GM10248 (cell line): ENCODE measurements at regions not wholly inside any gene's neighbourhood (a gene's known extent, or its start where the extent isn't known, plus 50 kb on each side); places are given as distances from the start of the nearest gene placed in this dataset.

Source experiments
- CTCF ChIA-PET: fragments of 300-600 bp; sonication (Branson Sonifier 250); formaldehyde crosslinking; extraction: SDS; loops from one replicate; lab custom pipeline; 2021; ENCODE audit warnings: antibody characterized with exemption; lab: Yijun Ruan, JAX
- POLR2A ChIA-PET: fragments of 350-650 bp; sonication (Branson Sonifier 250); formaldehyde crosslinking; extraction: SDS; loops from one replicate; lab custom pipeline; 2020; ENCODE audit warnings: antibody characterized with exemption; lab: Yijun Ruan, JAX
- DNase-seq: peaks from one replicate; pipeline ENCODE4 v3.0.0; 2012; ENCODE audit errors: extremely low spot score
- CTCF ChIP-seq: IDR thresholded peaks from 2 replicates; pipeline ENCODE4 v1.5.1; 2012; ENCODE audit warnings: mild to moderate bottlenecking, low read depth; ENCODE audit errors: extremely low read depth, missing control alignments, control extremely low read depth

DNA sequence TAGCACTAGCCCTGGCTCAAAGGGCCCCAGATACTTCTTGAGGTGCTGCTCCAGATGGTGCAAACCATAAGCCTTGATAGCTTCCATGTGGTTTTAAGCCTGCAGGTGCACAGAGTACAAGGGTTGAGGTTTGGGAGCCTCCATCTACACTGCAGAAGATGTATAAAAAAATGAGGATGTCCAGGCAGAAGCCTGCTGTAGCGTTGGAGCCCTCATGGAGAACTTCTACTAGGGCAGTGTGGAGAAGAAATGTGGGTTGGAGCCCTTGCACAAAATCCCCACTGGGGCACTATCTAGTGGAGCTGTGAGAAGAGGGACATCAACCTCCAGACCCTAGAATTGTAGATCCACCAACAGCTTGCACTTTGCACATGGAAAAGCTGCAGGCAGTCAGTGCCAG is 231.9 kb downstream of the CHIC2 start:
- no peak for TF ChIP-seq CTCF
- ChIA-PET CTCF (no interaction called here), POLR2A (no interaction called here)
- DNase-seq, result no peak

GRCh38 chr4:53830511-53830910 is 233.9 kb downstream of the CHIC2 start:
- ChIA-PET POLR2A (no interaction called here), CTCF (interaction anchor here (1.1 to 1.2 kb wide), 2 partner anchors 10 to 16 kb away, joined by 3 read pairs; no protein-coding TSS in a partner anchor)
- no peak for TF ChIP-seq CTCF
- DNase-seq, result no peak

DNA sequence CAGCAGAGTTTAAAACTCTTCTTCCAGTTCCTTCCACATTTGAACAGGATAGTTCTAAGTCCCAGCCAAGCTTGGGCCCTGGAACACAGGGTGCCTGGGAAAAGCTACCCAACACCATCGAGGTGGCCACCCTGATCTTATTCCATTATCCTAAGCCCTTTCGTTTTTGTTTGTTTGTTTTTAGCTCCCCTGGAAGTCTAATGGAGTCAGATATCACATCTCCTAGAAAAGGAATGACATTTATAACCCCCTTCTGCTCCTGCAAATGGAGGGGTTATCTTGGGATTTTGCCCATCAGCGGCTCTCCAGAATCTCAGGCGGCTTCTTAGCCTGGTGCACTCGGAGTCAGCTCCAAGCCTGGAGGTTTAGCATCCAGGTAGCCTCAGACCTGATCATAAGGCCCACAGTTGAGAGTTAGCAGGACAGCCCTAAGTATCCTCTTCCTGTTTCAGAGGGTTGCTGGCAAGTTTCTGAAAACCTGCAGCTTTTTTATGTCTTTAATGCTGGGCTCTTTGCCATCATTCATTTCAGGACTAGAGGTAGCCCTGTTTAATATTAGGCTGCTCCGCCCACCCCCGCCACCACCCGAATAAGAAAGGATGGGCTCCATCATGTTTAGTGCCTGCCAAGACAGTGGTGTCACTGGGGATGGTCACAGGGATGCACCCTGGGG is 230.0 kb upstream of the LNX1 start:
- CTCF ChIA-PET, result interaction anchor here (1.0 to 1.2 kb wide), 2 partner anchors 17 to 413 kb away, joined by 3 read pairs; no protein-coding TSS in a partner anchor
- TF ChIP-seq CTCF, result no peak
- POLR2A ChIA-PET, result interaction anchor here (0.5 kb wide), 1 partner anchor 47 kb away, joined by 3 read pairs; no protein-coding TSS in a partner anchor
- no peak for DNase-seq

DNA sequence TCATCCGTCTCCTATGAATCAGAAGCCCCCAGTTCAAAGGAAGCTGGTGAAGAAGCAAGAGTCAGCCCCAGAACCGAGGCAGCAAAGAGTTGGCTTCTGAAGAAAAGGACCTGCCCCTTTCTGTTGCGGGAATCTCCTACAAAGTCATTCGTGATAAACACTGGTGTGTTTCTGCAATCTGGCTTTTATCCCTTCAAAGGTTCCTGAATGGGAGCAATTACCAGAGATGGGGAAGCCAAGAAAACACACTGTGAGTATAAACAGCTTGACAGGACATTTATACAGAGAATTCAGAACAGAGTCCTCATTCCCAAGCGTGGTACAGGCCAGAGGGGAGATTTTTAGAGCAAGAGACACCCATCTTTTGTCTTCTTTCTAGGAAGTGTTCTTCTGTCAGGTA is 226.8 kb upstream of the LNX1 start:
- ChIA-PET CTCF (interaction anchor here (1.2 kb wide), 1 partner anchor 416 kb away, joined by 3 read pairs; no protein-coding TSS in a partner anchor), POLR2A (no interaction called here)
- TF ChIP-seq CTCF, result no peak
- no peak for DNase-seq

- CTCF ChIA-PET, result no interaction called here
- DNase-seq, result no peak
- POLR2A ChIA-PET, result no interaction called here
- TF ChIP-seq CTCF, result no peak
These were observed 225.3 kb upstream of the LNX1 start for GRCh38 chr4:53816561-53816960.

GRCh38 chr4:53815281-53815680 is 224.0 kb upstream of the LNX1 start:
- POLR2A ChIA-PET, result no interaction called here
- no peak for DNase-seq
- no peak for TF ChIP-seq CTCF
- CTCF ChIA-PET, result interaction anchor here (0.9 to 1.2 kb wide), 2 partner anchors 11 to 13 kb away, joined by 3 read pairs; no protein-coding TSS in a partner anchor
